ENCODE measurements at regions not wholly inside any gene's neighbourhood (a gene's known extent, or its start where the extent isn't known, plus 50 kb on each side); places are given as distances from the start of the nearest gene placed in this dataset.

DNA sequence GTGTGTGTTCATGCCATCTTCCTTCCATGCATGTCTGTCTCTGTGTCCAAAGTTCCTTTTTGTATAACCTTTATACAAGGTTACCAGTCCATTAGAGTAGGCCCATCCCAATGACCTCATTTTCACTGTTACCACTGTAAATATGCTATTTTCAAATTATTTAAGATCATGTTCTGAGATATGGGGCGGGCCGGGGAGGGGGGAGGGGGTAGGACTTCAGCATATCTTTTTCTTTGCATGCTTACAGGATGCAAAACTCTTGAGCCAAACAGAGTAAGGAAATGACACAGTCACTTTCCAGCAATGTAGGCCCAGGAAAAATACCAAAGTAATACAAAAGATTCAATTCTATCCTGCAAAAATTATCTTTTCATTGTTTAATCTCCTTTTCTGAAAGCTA is 124.1 kb upstream of the HNRNPA3 start:
- no peak for DNase-seq

DNA sequence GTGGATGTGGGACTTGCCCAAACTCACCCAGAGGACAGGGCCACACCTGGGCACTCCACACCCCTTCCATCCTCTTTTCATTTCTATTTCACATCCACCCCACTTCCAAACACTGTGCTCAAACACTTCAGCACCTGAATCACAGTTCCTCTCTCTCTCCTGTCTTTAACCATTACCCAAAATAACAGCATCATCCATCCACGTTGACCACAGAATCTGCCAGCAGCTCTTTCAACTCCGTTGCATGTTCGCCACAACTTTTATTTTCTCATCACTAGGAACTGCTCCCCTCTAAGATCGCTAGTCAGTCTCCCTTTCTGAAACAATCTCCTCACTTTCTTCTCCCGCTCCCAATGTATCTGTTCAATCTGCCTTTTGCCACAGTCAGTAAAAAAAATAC is 121.6 kb upstream of the HNRNPA3 start:
- DNase-seq, result no peak

DNA sequence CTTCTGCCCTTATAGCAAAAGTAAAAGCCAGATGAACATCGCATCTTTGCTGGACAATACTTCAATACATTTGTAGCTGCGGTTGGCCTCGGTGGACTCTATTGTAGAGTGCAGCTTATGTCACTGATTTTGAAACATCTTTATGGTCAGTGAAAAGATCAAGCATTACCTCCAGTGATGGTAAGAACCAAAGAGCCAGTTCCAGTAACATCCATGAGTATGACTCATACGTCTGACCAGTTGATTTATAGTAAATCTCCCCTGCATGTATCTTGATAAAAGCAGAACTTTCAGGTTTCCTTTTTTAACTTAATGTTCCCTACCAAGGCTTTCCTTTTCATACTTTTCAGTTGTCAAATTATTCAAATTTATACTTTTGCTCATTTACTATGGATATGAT is 119.2 kb upstream of the HNRNPA3 start:
- no peak for DNase-seq

DNA sequence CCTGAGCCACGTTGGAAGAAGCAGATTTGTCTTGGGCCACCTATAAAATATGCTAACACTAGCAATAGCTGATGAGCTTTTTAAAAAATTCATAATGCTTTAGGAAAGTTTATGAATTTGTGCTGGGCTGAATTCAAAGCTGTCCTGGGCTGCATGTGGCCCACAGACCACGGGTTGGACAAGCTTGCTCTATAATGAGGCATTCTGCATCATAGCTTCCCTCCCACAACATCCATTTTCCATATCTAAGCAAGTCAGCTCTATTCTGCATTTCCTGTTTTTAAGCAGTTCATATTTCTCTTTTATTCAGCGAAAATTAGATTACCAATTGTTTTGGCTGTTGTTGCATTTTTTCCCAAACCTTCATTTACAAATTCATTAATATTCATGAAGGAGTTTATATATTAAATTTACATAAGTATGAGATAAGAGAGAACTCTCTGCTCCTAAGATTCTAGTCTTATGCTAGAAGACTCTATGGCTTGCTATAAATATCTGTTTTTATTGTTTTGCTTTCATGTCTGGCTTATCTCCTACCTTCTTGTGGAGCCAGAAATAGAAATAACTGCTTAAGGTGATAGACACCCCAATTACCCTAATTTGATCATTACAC is 114.5 kb upstream of the HNRNPA3 start:
- DNase-seq, result no peak

DNA sequence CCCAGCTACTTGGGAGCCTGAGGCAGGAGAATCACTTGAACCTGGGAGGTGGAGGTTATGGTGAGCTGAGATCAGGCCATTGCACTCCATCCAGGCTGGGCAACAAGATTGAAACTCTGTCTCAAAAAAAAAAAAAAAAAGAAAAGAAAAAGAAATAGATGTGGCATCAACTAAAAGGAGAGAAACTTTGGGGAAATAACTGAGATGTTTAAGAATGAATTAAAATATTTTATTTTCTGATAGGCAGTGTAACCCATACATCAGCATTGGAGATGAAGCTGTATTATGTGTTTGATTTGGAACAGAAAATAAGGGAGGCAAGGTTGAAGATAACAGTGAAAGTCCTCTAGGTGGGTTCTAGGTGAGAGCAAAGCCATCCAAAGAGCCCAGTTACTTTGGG is 110.7 kb upstream of the HNRNPA3 start:
- no peak for DNase-seq

DNA sequence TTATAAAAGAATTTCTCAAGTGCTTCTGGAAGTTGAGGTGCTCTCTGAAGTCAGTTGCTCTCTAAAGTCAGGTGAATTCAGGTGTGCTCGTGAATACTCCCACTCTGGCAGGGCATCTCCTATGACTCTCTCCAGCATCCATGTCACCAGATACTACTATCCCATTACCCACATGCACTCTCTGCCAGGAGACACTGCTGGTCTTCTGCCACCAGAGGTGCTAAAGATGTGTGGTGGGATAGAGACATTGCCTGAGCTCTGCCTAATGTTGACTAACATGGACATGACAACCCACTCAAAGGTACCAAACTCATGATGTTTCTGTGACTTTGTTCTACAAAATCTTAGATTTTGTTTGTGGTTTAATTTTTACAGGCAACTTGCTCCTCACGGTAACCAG is 106.4 kb upstream of the HNRNPA3 start:
- DNase-seq, result no peak

DNA sequence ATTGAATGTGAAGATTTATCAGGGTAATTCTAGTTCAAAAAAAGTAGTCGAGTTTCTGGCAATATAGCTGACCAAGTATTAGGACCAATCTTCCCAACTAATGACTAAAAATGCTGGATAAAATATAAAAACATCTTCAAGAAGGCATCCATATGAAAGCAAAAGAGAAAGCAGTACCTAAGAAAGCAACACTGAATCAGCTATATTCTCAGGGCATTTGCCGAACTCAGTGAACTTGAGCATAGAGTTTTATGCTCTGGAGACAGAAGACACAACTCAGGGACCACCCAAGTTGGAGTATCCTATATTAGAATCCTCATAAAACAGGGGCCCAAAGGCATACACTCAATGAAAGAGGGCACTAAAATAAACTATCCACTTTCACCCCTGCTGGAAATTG is 103.7 kb upstream of the HNRNPA3 start:
- DNase-seq, result no peak

DNA sequence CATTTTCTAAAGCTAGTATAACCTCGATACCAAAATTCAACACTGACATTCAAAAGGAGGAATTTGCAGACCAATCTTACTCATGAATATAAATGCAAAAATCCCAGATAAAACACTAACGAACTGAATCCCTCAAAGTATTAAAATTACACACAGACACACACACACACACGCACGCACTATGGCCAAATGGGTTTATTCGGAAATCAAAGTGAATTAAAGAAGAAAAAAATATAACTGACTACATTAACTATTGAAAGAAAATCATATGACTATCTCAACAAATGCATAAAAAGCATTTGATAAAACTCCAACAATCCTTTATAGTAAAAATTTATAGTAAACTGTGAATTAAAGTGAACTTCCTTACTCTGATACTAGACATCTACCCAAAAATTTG is 97.9 kb upstream of the HNRNPA3 start:
- no peak for DNase-seq

DNA sequence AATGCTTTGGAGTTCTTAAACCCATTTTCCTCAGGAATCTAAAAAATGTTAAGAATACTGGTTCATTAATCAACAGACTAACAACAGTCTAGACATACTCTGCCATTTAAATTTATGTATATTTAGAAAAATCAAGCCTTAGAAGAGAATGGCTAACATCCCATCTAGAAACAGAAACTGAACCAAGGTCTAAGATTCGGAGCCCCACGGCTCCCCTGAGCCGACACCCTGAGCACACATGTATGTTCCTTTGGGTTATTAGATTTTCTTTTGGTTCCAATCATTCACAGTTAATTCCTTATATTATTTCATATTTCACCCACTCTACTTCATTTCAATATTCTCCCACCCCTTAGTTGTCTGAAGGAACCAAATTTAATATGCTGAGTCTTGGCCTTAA is 94.8 kb upstream of the HNRNPA3 start:
- DNase-seq, result no peak

DNA sequence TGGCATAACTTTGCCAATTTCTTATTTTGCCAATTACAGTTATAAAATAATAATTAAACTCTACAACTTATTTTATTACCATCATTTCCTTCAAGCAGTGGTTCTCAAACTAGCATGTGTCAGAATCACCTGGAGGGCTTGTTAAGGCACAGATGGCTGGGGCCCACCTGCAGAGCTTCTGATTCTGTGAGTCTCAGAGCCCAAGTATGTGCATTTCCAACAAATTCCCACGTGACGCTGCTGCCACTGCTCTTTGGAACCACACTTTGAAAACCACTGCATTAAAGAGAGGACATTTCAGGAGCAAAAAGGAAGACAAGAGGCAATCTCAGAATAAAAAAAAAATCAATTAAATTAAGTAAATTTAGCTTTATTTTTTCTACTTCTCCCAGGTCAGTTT is 94.0 kb upstream of the HNRNPA3 start:
- no peak for DNase-seq

DNA sequence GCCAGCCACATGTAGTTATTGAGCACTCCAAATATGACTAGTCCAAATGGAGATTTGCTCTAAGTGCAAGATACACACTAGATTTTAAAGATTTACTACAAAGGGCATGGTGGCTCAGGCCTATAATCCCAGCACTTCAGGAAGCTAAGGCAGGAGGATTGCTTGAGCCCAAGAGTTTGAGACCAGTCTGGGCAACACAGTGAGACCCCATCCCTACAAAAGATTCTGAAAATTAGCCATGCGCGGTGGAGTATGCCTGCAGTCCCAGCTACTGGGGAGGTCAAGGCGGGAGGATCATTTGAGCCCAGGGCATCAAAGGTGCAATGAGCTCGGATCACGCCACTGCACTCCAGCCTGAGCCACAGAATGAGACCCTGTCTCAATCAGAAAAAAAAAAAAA is 93.5 kb upstream of the HNRNPA3 start:
- no peak for DNase-seq

DNA sequence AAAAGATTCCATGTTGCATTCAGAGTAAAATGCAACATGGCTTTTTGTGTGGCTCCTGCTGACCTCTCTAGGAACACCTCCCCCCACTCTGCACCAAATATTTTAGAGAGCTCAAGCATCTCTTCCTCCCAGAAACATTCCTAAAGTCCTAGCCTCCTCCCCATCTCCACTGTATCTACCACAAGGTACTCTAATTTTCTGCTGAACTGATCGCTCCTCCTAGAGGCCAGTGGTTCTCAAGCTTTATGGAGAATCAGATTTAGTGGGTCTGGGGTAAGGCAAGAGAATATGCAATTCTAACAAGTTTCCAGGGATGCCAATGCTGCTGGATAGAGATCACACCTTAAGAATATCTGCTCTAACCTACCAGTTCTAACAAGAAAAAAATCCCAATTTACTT is 89.5 kb upstream of the HNRNPA3 start:
- DNase-seq, result no peak

DNA sequence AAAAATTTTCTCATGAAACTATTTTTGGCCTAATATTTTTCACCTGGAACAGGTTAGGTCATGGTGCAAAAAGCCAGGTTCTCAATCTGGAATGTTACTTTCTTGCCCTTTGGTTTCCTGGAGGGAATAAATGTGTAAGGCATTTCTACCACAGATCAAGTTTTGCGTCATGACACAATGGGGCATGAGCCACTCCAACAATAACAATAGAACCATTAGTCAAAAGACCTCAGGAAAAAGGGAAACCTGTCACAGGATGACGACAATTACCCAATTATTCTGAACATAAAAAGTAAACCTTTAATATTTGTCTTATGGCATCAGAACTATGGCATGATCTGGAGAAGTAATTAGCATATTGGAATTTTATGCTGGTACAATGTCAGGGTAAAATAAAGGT is 88.2 kb upstream of the HNRNPA3 start:
- no peak for DNase-seq

DNA sequence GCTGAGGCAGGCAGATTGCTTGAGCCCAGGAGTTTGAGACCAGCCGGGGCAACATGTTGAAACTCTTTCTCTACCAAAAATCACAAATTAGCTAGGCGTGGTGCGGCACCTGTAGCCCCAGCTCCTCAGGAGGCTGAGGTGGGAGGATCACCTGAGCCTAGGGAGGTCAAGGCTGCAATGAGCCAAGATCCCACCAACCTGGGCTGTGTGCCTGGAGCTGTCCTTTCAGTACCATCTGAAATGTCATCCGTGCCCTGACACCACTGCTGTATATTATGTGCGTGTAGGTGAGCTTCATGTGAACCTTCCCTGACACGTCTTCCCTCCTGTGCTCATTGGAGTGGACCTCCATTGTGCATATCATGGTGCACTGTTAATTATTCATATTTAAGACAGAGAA is 84.8 kb upstream of the HNRNPA3 start:
- no peak for DNase-seq

DNA sequence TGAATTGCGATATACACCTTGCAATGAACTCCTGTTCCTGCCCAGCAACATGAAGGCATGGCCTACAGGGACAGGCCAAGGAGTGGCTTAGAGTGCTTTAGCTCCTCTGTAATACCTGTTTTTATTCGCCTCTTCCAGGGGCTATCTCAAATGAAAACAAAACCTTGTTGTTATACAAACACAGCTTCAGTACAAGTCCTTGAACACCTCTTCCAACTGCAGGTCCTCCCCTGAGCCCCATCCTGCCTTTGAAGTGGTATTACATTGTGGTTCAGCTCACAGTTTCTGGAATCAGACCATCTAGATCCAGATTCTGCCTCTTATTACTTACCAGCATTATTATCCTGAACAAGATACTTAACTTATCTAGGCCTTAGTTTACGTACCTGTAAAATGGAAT is 83.0 kb upstream of the HNRNPA3 start:
- DNase-seq, result no peak

DNA sequence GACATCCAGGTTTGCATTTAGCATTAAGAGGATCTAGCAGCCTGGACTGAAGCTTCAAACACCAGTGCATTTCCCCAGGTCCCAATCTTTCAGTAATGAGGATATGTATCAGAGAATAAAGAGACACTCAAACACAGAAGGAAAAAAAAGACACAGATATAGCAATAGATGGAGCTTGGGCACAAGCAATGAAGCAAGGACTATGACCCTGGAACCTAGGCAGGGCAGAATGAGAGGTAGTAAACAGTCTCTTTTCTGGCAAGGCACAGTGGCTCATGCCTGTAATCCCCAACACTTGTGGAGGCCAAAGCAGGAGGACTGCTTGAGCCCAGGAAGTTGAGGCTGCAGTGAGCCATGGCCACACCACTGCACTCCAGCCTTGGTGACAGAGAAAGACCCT is 80.7 kb upstream of the HNRNPA3 start:
- no peak for DNase-seq

DNA sequence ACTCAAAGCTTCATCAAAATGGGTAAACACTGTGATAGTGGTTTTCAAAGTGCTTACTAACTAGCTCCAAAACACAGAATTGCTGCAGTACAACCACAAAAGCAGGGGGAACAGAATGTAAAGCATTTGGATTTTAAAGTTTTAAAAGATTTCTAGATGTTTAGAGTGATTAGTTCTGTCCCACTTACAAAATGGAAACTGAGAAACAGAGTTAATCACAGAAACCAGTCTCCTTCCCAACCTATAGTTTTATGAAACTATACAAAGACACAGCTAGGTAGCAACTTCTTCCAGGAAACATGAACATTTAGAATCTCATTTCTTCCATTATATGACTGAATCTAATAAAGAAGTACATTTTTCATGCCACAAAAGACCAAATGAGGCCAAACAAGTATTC is 73.8 kb upstream of the HNRNPA3 start:
- DNase-seq, result no peak

DNA sequence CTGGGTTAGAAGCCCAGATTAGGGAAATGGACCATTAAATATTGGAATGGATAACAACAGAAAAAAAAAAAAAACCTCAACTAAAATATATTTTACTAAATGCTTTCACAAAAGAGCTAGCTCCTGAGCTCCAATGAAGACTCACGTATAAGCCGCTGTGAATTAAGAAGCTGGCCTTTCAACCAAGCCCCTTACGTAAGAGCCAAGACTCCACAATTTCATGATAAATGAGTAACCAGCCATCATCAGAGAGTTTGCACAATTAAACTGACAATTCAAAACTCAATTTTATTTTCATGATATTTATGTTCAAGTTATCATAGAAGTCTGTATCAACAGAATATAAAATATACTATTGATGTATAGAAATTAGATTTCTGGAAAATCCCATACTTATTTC is 70.7 kb upstream of the HNRNPA3 start:
- DNase-seq, result no peak

DNA sequence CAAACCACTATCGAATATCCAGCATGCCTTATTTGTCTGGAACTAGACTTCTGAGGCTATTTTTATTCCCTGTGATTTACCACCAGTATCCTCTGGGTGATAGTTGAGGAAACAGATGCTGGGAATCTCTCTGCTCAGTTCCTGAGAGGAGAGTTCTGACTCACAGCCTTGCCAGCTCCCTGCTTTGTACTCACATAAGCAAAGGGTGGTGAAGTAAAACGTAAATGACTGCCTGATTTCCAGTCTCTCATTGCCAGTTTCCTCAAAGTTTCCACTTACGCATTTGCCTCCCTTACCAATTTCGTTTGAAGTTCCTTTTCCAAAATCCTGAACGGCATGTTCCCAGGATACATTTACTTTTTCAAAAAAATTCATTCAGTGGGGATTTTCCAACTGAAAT is 69.2 kb upstream of the HNRNPA3 start:
- DNase-seq, result no peak

DNA sequence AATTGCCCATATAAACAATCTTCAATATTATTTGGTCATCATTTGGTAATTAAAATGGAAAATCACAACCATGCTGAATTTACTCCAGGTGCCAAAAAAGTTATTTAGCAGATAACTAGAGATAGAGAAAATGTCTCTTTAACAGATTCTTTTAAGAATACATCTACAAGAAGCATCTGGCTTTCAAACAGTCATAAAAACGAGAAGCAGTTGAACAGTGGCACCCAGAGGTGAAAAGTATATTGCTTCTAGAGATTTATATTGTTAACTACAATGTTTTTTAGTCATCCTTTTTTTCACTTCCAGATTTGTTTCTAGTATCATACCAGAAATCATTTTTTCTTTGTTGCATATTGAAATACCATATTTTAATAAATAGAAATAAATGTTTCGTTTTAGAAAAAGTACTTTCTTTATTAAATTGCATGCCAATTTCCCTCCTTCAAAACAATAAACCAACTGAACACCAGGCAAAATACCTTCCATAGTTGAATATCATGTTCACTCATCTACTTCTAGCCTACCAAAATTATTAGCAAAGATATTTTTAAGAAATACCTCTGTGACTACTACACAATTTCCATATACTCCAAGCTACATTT is 65.4 kb upstream of the HNRNPA3 start:
- DNase-seq, result peak; percentile 26

DNA sequence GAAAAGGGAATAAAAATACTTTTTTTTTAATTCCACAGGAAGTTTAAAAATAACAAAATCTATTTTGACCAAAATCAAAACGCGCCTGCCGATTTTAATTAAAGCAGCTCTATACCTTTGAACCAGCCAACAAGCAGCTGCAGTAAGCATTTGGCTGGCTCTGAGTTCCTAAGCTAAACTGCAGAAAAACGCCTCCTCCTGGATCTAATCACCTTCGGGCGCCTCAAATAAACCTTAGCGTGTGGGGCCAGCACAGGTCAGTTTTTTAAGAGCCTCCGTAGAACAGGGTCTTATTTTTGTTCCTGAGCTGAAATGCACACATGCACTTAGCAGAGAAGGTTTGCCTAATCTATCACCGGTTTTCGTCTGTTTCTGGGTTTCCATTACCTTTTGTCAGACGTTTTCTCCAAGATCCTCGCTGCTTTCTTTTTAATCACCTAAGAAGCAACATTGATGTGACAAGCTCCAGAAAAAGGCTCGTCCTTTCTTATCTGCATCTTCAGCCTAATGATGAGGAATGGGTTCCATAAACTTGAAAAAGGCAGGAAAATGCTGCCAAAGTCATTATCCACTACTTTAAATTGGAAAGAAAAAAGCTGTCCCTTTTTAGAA is 64.7 kb upstream of the HNRNPA3 start:
- no peak for DNase-seq

DNA sequence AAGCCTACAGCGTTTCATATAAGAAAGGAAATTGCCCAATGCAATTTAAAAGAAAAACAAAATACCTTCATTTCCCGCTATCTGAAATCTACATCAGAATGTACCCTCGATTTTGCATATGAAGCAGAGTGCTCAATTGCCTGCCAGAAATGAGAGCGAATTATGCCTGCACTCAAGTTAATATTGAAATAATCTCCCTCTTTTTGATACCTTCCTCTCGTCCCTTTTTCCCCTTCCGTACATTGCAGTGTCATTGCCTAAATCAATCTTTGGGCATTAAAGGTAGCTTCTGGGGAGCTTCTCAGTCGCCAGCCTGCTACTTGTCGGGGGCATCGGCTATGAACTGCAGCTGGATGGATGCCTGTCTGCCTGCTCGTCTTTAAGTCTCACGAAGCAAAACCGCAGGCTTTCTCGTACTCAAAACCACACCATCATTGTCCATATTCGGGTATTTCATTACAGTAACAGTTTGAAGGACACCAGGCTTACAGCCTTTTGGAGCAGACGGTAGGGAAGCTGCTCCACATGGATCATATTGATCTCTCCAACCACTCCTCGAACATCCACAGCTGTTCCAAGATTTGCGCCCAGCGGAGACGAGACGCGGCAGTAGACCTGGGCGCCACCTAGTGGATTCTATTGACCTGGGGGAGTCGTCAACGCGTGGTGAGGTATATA is 64.0 kb upstream of the HNRNPA3 start:
- DNase-seq, result peak; percentile 67

DNA sequence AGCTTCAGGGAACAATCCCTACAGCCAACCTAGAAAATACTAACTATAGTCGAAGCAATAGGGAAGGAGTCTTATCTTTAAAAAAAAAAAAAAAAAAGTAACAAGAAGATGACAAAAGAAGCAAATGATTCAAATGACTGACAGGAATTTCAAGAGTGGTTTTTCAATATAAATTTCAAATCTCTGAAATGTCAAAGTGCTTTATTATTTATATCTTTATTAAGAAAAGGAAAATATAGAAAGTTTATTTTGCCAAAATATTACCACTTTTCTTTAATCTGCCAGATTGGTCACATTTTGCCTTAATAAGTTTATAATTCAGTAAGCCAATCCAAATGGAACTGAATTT is 63.5 kb upstream of the HNRNPA3 start:
- no peak for DNase-seq

DNA sequence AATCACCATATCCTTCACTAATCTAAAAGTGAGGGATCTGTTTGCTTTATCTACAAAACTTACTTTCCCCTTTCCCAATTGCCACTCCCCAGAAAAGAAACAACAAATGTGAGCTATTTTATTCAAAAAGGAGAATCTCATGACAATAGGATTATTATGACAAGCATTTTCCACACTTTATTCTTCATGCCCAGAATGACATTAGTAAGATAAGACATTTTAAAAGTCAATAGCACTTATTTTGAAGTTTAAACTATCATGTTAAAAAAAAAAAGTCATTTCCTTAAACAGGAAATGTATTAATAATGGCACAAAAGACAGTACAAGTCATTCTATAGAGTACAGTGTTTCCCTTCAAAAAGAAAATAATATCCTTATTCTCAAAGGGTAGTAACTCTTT is 58.8 kb upstream of the HNRNPA3 start:
- DNase-seq, result no peak

DNA sequence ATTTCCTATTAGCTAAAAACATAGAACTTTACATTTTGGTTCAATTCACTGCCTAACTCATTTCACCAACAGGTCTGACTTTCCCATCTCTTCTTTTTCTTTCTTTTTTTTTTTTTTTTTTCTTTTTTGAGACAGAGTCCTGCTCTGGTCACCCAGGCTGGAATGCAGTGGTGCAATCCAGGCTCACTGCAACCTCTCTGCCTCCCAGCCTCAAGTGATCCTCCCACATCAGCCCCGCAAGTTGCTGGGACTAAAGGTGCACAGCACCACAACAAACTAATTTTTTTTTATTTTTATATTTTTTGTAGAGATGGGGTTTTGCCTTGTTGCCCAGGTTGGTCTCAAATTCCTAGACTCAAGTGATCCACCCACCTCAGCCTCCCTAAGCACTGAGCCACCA is 57.8 kb upstream of the HNRNPA3 start:
- DNase-seq, result no peak
